ENCODE measurements at regions not wholly inside any gene's neighbourhood (a gene's known extent, or its start where the extent isn't known, plus 50 kb on each side); places are given as distances from the start of the nearest gene placed in this dataset.
"Not testable (repeated sequence)": the region's sequence is repeated elsewhere in the genome, so short reads cannot be mapped to it uniquely, and the experiment has no call there.

DNA sequence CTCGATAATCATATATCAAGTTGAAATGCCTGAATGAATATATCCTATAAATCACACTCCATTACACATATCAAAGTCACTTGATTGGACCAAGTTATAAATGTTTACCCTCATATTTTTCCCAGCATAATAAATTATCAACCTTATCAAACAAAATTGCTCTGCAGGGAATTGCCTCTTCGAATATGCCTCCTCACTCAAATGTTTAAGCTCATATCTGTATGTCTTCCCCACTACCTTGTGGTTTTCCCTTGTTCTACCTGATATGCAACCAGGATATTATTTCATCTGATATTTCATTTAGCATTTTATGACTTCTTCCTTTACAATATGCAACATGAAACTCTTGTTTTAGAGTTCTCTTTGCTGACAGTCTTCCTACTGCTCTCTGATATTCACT lies 226.4 kb downstream of the RASSF9 start:
- Histone ChIP-seq H3K27me3 (ENCODE audit: control insufficient read depth, insufficient read depth, low read length) (no peaks in the 10 kb centered on the region), H3K36me3 (replicated peaks; ENCODE audit: control insufficient read depth, insufficient read depth, low read length) (no peaks in the 10 kb centered on the region), H3K4me3 (ENCODE audit: insufficient read depth, low read depth, low read length) (no peak overlapping the region)
- DNase-seq, result no peak

DNA sequence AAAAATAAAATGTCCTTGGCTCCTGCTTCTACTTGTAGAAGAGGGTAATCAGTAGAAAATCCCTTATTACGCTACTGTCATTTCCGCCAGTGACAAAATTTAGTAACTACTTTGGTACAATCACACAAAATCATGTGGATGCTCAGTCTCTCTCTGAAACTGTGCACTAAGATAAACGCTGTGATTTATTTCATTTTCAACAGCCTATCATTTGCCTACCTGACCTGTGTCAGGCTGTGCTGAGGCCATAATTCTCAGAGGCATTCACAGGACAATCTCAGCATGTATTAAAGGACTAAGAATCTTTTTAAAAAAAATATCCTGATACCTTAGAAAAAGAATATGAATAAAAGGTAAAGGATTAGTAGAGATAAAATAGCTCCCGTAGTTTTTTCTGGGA lies 226.0 kb downstream of the RASSF9 start:
- no peaks in the 10 kb centered on the region for H3K36me3 ChIP-seq (replicated peaks; ENCODE audit: control insufficient read depth, insufficient read depth, low read length)
- H3K27me3 ChIP-seq (ENCODE audit: control insufficient read depth, insufficient read depth, low read length), result no peaks in the 10 kb centered on the region
- no peak for DNase-seq
- no peak overlapping the region for H3K4me3 ChIP-seq (ENCODE audit: insufficient read depth, low read depth, low read length)

DNA sequence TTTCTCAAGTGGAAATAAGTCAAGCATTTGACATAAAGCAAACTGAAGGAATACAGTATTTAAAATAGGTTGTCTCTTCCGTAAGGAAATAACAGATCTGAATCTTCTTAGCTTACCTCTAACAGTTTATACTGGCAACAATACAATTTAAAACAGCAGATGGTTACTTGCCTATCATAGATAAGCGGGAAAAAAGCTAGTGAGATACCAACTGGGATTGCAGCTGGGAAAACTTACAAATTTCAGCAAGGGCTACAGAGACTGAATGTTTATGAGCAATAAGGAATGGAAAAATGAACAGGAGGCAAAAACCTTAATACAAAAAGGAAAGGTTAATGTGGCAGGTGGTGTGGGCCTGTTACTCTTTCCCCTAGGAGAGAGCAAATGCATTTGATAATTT lies 220.0 kb downstream of the RASSF9 start:
- no peak for DNase-seq
- Histone ChIP-seq H3K36me3 (replicated peaks; ENCODE audit: control insufficient read depth, insufficient read depth, low read length) (no peaks in the 10 kb centered on the region), H3K4me3 (ENCODE audit: insufficient read depth, low read depth, low read length) (no peak overlapping the region), H3K27me3 (ENCODE audit: control insufficient read depth, insufficient read depth, low read length) (no peaks in the 10 kb centered on the region)

DNA sequence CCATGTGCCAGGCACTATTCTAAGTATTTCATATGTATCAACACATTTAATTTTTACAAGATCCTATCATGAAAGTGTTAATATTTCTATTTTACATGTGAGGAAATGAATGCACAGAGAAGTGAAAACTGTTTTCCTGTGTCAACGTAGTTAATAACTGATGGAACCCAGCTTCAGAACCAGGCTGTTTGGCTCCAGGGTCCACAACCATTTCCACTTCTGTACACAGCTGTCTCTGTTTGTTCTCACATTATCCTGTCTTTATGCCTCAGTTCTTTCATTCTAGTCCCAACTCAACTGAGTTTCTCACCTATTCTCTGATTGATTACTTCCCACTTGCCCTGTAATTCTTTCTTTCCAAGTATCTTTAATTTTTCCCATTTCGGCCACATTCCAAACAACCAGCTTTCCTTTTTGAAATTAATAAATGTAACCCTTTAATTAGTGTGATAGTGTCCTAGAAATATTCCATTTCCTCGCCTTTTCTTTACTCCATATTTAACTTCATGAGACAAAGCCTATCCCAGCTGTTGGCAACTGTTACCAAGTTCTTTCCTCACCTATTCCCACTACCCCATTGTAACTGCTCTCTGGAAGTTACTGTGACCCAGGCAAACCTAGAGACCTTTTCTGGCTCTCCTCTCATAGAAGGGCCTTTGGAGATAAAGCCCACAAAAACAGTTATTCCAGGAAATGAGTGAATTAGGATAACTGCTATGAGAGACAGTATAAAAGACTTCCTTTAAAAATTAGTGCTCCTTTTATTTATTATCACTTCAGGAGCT lies 218.7 kb downstream of the RASSF9 start:
- DNase-seq, result no peak
- Histone ChIP-seq H3K36me3 (replicated peaks; ENCODE audit: control insufficient read depth, insufficient read depth, low read length) (no peaks in the 10 kb centered on the region), H3K27me3 (ENCODE audit: control insufficient read depth, insufficient read depth, low read length) (no peaks in the 10 kb centered on the region), H3K4me3 (ENCODE audit: insufficient read depth, low read depth, low read length) (no peak overlapping the region)

DNA sequence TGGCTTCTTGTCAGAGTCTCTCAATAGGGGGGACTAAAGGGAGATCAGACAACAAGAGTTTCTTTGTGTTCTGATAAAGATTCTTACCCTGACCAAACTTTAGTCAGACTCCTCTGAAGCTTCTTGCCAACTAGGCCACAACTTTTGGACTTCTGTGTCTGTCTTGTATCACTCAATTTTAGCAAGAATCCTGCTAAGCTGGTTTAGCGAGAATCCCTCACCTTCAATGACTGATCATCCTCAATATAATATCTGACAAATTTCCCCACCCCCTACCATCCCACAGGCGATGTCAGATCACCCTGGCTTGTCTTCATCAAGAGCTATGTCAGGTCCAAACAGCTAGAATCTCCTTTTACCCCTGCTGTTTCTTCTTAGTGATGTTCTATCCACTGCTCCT lies 215.2 kb downstream of the RASSF9 start:
- H3K4me3 ChIP-seq (ENCODE audit: insufficient read depth, low read depth, low read length), result no peak overlapping the region
- no peaks in the 10 kb centered on the region for H3K36me3 ChIP-seq (replicated peaks; ENCODE audit: control insufficient read depth, insufficient read depth, low read length)
- no peak for DNase-seq
- no peaks in the 10 kb centered on the region for H3K27me3 ChIP-seq (ENCODE audit: control insufficient read depth, insufficient read depth, low read length)

DNA sequence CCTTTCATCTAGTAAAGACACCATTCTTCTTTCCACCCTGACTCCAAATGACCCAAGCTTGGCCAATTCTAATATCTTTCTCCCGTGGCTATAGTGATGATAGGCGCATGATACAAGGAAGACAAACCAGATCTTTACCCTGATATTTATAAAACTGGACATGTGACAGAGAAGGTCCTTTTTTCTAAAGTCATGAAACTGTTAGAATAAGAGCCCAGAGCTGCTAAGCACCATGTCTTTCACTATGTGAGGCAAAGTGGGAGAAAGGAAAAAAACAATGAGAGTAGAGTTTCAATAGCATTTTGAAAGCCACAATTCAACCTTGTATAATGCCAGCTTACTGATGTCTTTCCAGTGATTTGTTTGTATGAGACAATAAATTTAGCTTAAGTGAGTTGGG lies 212.4 kb downstream of the RASSF9 start:
- no peaks in the 10 kb centered on the region for H3K27me3 ChIP-seq (ENCODE audit: control insufficient read depth, insufficient read depth, low read length)
- H3K4me3 ChIP-seq (ENCODE audit: insufficient read depth, low read depth, low read length), result no peak overlapping the region
- no peak for DNase-seq
- no peaks in the 10 kb centered on the region for H3K36me3 ChIP-seq (replicated peaks; ENCODE audit: control insufficient read depth, insufficient read depth, low read length)

DNA sequence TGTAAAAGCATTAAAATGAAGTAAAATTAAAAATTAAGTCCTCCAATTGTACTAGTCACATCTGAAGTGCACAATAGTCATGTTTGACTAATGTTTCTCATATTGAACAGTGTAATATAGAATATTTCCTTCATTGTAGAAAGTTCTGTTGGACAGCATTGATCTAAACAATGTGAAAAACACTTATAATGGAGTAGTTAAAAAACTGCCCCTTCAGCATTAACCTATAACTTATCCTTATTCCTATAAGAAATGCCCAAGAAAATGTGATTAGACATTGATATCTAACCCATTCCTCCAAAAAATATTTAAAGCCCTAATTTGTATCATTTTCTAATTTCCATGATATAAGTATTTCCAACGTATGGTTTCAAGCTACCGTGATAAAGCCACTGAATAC lies 210.7 kb downstream of the RASSF9 start:
- Histone ChIP-seq H3K4me3 (ENCODE audit: insufficient read depth, low read depth, low read length) (no peak overlapping the region), H3K36me3 (replicated peaks; ENCODE audit: control insufficient read depth, insufficient read depth, low read length) (no peaks in the 10 kb centered on the region), H3K27me3 (ENCODE audit: control insufficient read depth, insufficient read depth, low read length) (no peaks in the 10 kb centered on the region)
- no peak for DNase-seq

DNA sequence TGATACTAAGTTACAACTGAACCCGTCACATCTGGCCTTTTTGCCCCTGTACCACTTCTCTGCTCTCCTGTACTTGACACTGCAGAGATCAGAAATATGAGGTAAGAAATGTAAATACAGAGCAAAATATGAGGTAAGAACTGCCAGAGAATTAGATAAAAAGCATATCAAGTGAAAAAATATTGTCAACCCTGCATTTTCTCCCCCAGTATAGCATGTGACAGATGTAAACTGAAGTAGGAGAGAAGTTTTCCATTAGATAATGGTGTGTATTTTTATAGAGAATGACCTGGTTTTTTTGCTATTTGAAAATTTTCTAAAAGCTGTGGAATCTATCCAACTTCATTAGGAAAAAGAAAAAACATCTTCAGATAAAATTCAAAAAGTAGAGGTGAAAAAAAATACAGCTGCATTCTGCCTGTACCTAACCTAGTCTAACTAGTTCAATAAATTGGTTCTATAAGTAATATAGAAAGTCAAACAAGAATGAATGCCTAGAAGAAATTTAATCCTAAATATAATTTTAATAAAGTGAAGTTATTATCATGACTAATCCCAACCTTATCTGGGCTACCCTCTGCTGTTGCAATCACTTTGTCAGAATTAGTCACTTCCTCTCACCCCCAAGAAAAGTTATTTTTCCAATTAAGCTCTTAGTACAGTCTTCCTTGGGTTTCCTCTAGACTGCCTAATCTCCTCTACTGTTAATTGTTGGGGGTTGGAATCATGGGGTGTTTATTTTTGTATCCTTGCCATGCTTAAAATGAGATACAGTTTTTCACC lies 210.0 kb downstream of the RASSF9 start:
- DNase-seq, result no peak
- Histone ChIP-seq H3K36me3 (replicated peaks; ENCODE audit: control insufficient read depth, insufficient read depth, low read length) (no peaks in the 10 kb centered on the region), H3K4me3 (ENCODE audit: insufficient read depth, low read depth, low read length) (no peak overlapping the region), H3K27me3 (ENCODE audit: control insufficient read depth, insufficient read depth, low read length) (no peaks in the 10 kb centered on the region)

DNA sequence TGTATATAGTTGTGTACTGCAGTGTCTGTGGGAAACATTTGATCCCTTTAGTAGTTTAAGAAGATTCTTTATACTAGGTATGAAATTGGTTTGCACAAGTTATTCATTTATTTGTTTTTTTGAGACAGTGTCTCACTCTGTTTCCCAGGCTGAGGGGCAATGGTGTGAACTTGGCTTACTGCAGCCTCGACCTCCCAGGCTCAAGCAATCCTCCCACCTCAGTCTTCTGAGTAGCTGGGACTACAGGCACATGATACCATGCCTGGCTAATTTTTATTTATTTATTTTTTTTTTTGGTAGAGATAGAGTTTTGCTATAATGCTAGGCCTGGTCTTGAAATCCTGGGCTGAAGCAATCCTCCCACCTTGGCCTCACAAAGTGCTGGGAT lies 209.4 kb downstream of the RASSF9 start:
- Histone ChIP-seq H3K36me3 (replicated peaks; ENCODE audit: control insufficient read depth, insufficient read depth, low read length) (no peaks in the 10 kb centered on the region), H3K27me3 (ENCODE audit: control insufficient read depth, insufficient read depth, low read length) (no peaks in the 10 kb centered on the region), H3K4me3 (ENCODE audit: insufficient read depth, low read depth, low read length) (no peak overlapping the region)
- DNase-seq, result no peak

DNA sequence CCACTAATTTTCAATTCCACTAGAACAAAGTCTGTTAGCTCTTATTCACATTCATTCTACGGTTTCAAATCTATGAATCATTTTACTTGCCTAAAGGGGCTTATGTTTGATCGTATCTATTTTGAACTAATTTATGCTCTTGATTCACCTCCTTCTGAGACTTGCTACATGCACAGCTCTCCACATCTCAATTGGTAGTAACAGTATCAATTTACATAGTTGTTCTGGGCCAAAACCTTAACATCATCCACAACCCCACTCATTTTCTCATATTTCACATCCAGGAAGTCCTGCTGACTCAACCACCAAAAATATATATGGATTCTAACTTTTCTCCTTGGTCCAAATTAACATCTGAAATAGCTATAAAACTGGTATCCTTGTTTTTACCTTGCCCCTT lies 208.6 kb downstream of the RASSF9 start:
- DNase-seq, result no peak
- Histone ChIP-seq H3K27me3 (ENCODE audit: control insufficient read depth, insufficient read depth, low read length) (no peaks in the 10 kb centered on the region), H3K36me3 (replicated peaks; ENCODE audit: control insufficient read depth, insufficient read depth, low read length) (no peaks in the 10 kb centered on the region), H3K4me3 (ENCODE audit: insufficient read depth, low read depth, low read length) (no peak overlapping the region)

DNA sequence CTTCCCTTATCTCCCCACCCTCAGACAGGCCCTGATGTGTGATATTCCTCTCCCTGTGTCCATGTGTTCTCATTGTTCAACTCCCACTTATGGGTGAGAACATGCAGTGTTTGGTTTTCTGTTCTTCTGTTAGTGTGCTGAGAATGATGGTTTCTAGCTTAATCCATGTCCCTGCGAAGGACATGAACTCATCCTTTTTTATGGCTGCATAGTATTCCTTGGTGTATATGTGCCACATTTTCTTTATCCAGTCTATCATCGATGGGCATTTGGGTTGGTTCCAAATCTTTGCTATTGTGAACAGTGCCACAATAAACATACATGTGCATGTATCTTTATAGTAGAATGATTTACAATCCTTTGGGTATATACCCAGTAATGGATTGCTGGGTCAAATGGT lies 207.6 kb downstream of the RASSF9 start:
- not testable (repeated sequence) for H3K36me3 ChIP-seq (replicated peaks; ENCODE audit: control insufficient read depth, insufficient read depth, low read length); H3K4me3 ChIP-seq (ENCODE audit: insufficient read depth, low read depth, low read length); DNase-seq; H3K27me3 ChIP-seq (ENCODE audit: control insufficient read depth, insufficient read depth, low read length)

DNA sequence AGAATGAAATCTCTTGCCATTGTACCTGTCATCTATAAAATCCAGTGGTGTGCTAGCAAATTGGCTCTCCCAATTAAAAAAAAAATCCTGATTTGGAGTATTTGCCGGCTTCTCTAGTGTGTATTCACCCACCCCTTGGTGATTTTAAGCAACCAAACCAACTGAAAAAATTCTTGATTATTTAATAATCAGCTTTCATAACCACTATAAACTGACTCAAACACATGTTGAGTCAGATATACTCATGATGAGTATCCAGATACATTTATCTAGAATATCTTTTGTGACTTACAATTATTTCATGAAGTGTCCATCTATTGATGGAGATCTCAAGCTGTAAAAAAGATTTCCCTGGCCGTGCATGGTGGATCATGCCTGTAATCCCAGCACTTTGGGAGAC lies 205.4 kb downstream of the RASSF9 start:
- H3K36me3 ChIP-seq (replicated peaks; ENCODE audit: control insufficient read depth, insufficient read depth, low read length), result no peaks in the 10 kb centered on the region
- no peaks in the 10 kb centered on the region for H3K27me3 ChIP-seq (ENCODE audit: control insufficient read depth, insufficient read depth, low read length)
- no peak overlapping the region for H3K4me3 ChIP-seq (ENCODE audit: insufficient read depth, low read depth, low read length)
- no peak for DNase-seq

DNA sequence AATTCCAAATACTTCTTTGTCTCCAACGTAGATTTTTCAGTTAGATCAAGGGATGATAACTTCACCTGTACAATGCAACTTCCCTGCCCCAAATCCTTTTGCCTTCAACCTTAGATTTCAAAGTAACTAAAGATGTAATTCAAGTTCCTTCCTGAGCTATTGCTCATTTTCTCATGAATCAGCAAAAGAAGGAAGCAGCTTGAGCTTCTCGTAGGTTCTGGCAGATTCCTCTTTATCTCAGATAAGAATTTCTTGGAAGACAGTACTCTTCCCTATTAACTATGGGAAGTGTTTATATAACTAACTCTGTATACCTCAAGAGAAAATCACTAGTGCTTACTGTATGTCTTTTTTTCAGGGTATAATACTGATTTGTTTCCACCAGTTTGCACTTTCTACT lies 203.8 kb downstream of the RASSF9 start:
- no peak for DNase-seq
- H3K36me3 ChIP-seq (replicated peaks; ENCODE audit: control insufficient read depth, insufficient read depth, low read length), result no peaks in the 10 kb centered on the region
- H3K4me3 ChIP-seq (ENCODE audit: insufficient read depth, low read depth, low read length), result no peak overlapping the region
- no peaks in the 10 kb centered on the region for H3K27me3 ChIP-seq (ENCODE audit: control insufficient read depth, insufficient read depth, low read length)

DNA sequence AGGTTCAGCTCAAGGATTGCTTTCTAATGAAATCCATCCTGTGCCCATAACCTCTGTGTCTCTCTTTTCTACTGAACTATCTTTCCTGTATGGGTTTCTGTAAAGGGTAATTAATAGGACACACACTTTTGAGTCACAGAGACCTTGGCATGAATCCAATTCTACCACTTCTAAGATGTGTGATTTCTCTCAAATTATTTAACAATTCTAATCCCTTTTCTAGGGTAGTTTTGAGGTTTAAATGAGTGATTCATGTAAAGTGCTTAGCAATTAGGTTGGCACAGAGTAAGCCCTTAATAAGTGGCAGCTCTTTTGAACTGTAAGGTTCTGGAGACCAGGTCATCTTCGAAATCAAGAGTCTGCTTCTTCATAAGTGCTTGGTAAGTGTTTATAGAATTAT lies 202.7 kb downstream of the RASSF9 start:
- Histone ChIP-seq H3K36me3 (replicated peaks; ENCODE audit: control insufficient read depth, insufficient read depth, low read length) (no peaks in the 10 kb centered on the region), H3K27me3 (ENCODE audit: control insufficient read depth, insufficient read depth, low read length) (no peaks in the 10 kb centered on the region), H3K4me3 (ENCODE audit: insufficient read depth, low read depth, low read length) (no peak overlapping the region)
- no peak for DNase-seq

DNA sequence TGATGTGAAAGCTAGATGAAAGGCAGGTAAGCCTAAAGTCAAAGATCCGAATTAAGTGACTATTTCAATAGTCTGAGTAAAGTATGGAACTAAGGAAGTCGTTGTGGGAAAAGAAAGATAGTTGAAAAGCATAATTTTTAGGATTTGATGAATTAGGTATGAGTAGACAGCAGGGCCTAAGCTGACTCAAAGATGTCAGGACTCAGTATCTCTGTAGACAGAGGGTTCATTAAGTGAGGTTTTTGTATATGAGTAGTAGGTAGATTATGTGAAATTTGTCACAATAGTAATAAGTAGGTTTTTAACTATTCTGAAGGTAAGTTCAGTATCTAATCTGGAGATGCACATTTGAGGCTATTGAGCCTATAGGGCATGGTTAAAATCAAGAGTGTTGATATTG lies 196.4 kb downstream of the RASSF9 start:
- no peak for DNase-seq
- Histone ChIP-seq H3K36me3 (replicated peaks; ENCODE audit: control insufficient read depth, insufficient read depth, low read length) (no peaks in the 10 kb centered on the region), H3K27me3 (ENCODE audit: control insufficient read depth, insufficient read depth, low read length) (no peaks in the 10 kb centered on the region), H3K4me3 (ENCODE audit: insufficient read depth, low read depth, low read length) (no peak overlapping the region)

Data from H7 (cell line).